Astrocyte of the hippocampus (primary cell): ENCODE measurements at regions not wholly inside any gene's neighbourhood (a gene's known extent, or its start where the extent isn't known, plus 50 kb on each side); places are given as distances from the start of the nearest gene placed in this dataset.
"Not testable (repeated sequence)": the region's sequence is repeated elsewhere in the genome, so short reads cannot be mapped to it uniquely, and the experiment has no call there.

Experiments used
- DNase-seq: peaks from one replicate; pipeline ENCODE4 v3.0.0; 2011; ENCODE audit warnings: low read depth, low spot score

DNA sequence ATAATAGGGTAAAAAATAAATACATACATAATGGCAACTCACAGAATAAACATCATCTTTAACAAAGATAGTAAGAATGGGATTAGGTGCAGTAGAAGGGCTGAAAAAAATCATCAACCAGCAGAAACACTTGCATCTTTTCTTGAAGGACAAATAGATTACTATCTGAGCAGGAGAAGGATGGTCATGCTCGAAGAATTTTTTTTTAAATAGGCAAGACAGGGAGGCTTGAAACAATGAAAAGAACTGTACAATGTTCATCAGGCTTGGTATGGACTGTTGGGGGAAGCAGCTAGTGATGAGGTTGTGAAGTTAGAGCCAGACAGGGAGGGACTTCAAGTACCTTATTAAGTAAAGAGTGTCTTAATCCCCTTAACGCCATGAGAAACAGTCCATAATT lies 167.4 kb upstream of the LDB2 start:
- DNase-seq = no peak

DNA sequence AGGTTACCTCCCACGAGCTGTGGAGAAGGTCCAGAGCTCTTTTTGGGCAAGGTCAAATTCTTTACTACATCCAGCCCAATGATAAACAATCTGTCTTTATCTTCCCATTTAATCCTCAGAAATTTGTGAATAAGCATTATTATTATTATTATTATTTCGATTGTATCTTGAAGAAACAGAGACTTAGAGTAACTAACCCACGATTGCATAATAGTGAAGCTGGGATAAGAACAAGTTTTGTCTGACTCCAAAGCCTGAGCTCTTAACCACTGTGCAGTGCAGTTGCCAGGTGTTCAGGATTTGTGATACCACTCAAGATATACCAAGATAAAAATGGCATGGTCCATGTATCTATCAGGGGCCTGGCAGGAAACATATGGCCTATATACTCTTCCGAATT lies 166.5 kb upstream of the LDB2 start:
- DNase-seq = no peak

DNA sequence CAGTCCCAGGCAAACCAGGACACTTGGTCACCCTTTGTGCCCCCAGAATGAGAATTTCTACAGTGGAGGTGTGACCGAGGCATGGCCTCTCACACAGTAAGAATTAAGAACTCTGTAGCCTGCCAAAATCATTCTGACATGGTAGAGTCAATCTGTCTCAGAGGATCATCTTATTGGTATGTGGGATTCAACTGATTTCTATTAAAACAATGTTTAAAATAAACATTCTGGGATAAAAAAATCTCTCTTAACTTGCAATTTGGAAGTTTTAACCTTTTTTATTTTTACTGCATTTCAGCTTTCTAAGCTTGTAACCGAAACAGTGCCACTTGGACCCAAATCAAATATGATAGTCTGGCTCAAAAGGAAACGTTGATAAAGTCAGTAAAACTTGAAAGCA lies 165.4 kb upstream of the LDB2 start:
- DNase-seq = peak; percentile 16

DNA sequence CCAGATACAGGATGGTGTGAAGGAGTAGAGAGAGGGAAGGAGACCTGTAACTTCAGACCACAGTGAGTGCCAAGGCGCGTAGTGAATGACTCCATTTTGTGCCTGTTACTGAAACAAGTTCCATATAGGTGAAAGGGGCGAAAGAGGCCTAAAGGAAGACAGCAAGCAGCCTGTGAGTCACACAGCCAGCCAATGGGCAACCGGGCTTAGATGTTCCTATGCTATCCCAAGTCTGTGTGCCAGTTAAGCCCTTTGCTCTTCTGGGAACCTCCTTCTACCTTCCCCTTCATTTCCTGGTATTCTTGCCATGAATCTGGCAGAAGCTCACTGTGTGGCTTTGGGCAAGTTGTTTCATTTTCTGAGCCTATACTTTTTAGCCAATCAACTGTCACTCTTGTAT lies 161.8 kb upstream of the LDB2 start:
- no peak for DNase-seq

DNA sequence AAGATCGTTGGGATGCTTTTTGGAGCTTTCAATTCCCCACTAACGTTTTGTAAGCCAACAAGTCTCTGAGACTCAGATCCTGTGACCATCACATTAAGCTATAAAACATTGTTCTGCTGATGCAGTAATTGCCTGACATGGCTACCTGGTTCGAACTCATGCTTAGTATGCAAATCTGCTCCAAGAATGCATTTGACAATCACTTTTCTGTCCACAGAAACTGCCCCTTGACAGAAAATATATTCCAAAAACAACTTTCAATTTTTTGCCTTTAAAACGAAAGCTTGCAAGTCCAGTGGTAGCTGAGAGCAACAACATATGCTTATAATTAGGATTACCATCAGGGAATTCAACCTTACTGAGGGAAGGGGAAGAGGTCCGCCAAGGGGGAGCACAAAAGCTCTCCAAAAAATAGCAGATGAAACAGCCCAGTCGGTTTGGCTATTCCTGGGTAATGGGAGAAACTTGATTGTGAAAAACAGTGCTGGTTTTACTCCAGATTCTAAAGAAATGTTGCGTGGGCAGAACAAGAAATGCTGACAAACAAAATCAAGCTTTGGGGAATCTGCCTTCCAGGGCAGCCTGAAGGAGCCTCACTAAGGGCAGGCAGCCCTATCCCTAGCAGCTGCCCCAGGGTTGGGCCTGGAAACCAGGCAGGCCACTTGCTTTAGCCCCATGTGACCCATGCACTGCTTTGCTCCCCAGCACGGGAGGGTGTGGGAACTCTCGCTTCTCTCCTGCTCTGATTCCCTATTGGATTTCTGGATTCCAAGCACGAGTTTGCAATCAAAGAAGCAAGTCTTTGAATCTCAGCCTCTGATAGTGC lies 160.7 kb upstream of the LDB2 start:
- DNase-seq = no peak

DNA sequence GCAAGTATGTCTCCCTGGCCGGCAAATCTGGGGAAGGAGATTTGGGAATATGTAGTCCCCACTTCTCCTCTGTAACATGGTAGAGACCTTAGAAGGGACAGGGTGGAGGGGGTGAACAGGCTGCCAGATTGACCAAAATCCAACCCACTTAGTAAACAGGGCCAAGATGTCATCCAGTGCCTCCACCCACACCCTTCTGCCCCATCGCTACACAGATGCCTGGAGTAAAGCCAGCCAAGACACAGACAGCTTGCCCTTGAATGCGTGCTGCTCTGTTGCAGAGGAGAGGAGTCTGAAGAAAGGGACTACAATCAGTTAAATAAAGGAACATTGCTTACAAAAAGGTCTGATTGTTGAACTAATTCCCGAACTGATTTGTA lies 160.1 kb upstream of the LDB2 start:
- no peak for DNase-seq

DNA sequence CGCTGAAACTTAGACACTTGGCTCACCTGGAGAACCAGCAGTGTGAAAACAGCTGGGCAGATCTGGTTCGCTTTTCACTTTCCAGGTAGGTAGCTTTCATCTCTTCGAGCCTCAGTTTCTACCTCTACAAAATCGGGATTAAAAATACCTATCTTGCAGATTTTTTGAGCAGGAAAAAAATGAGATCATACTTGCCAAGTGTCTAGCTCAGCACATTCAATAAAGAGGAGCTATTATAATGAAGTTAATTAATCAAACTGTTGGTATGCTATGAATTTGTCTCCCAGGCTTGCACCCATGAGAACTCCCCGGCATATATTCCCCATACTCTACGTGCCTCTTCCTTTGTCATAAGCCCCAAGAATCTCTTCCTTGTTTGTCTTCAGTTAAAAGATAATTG lies 158.6 kb upstream of the LDB2 start:
- DNase-seq = no peak

DNA sequence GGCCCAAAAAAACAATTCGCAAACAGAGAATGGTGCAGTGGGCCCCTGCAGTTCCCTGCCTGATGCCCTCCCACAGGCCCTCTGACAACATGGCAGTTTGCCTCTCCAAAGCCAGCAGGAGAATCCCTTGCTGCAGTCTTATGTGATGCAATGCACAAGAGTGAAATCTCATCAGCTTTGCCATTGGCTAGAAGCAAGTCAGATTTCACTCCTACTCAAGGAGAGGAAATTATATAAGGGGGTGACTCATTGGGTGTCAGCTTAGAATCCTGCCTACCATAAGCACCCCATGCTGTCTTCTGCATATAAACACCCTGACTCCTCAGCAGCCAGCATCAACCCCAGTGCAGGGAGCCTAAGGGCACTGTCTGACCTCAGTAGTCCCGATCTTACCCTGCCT lies 157.3 kb upstream of the LDB2 start:
- no peak for DNase-seq

DNA sequence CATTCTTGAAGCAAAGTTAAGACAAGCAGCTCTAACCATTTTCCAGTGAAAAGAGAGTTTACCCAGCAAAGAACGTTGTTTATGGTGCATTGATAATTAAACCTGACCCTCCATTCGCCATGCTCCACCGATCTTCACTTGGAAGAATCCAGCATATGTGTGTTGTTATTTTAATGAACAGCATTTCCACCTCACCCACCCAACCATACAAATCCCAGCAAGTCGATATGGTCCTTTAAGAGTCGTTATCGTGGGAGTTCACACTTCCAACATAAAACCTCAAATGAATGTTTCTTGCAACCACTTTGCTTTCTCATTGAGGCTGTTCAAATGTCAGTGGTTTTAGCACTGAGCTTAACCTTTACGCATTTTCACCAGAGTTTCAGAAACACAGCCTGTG lies 147.4 kb upstream of the LDB2 start:
- no peak for DNase-seq

DNA sequence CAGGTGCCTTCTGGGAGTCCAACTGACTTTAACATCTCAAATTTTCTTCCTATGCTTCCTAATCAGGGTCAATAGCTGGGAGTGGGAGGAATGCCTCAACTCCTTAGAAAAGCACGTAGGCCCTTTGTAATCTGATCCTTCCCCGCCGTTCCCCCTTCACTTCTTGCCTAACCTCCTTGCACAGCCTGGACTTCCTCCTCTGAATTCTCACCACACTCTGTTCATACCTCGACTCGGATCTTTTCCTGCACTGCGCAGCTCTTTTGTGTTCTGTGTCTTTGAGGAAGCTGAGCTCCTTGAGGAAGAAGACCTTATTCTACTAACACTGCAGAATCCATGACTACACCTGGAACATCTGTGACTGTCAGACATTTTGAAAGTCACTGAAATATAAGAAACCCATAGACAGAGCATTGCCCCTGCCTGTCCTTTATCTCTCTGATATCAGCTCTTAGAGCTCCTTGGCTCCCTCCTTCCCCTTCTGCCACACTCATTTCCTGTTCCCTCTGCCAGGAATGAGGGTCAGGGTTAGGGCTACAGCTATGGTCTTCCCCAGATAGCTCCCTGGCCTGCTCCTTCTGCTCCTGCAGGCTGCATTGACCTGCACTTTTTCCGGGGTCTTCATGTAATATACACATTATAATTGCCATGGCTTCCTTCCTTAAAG lies 140.2 kb upstream of the LDB2 start:
- DNase-seq = no peak

DNA sequence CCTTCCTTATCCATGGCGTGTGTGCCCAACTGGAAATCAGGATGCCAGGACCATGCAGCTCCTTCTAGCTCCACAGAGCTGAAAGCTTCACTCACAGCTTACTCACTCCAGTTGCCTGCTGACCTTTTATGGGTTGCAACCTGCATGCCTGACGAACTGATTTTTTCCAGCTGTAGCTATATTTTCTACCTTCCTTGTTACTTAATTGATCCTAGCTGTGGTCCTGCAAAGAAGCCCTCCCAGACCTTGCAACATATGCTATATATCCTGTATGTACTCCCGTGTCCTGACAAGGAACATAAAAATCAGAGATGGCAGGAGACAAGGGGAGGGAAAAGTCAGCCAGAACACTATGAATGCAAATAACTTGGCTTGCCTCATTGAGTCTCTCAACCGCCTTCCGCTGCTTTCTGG lies 135.3 kb upstream of the LDB2 start:
- DNase-seq = no peak

DNA sequence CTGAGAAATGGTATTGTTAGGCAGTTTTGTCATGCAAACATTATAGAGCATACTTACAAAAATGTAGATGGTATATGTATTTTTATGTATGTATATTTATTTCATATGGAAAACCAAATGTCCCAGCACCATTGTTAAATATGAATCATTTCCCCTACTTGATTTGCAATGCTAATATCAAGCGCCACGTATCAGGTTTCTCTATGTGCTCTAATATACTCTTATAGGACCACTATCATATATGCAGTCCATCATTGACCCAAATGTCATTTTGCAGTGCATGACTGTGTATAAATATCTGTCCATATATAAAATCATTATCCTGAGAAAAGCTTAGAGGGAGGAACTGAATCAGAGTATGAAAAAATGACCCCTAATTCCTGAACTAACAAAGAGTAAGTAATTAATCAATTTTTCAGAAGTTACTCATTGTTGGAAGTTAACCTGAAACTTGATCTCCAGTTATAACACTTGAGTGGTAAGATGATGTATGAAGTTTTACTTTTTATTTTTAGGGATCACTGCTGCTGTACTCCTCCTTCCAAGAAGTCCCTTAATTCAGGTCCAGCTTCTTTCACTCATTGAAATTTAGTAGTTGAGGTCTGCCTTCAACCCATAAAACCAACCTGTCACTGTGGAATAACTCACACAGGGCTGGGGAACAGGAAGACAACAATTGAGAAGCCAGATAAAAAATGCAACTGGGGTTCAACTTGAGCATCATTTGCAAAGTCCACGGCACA lies 134.8 kb upstream of the LDB2 start:
- no peak for DNase-seq

DNA sequence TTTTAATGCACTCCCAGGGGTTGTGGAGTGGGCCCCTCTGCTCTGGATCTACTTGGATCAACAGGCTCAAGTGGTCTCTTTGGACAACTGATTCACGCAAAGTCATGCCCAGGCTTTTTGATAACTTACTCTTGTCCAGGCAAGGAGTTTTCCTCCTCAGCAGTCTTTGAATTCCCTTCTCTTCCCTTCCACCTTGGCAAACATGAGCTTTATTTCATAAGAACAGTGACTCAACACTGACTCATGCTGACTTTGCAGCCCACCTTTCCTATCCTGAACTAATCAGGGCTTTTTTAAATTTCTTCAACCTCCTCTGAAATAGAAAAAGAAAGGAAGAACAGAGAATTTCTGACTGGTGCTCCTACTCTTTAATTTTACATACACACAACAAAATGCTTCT lies 132.1 kb upstream of the LDB2 start:
- peak; percentile 85 for DNase-seq

DNA sequence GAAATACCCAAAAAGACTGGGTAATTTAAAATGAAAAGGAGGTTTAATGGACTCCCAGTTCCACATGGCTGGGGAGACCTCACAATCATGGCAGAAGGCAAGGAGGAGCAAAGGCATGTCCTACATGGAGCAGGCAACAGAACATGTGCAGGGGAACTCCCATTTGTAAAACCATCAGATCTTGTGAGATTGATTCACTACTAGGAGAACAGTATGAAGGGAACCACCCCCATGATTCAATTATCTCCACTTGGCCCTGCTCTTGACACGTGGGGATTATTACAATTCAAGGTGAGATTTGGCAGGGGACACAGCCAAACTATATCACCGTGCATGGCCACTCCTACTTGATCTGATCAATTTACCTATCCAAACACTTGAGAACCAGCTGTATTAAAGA lies 131.5 kb upstream of the LDB2 start:
- no peak for DNase-seq

DNA sequence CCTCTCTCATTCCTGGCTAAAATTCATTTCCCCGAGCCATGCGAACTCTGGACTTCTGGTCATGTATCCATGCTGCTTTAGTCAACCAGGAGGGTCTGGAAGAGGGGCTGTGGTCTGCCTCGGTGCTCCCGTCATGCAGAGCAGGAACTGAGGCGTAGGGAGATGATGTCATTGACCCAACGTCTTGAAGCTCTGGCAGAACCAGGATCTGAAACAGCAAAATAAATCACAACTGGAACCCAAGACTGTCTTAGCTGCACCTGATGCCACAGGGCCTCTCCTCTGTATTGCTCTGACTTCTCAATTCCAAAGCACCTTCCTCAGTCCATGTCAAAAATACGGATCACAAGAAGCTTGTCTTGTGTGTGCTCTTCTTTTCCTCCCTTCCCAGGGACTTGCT lies 131.0 kb upstream of the LDB2 start:
- DNase-seq = no peak

DNA sequence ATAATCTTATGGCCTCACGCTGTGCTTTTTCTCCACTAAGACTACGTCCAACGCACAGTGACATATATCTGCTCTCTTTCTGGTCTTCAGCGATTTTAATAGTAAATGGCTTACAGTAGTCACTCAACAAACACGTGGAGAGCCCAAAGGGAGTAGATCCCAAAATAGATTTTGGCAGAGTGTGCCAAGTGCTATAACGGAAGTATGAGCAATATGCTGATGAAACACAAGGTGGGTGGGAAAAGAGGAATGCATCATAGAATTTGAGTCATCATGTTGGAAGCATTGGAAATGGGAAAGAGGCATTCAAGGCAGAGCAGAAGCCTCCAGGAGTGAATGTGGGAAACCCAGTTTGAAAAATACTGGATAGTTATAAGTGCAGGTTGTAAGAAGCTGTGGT lies 129.1 kb upstream of the LDB2 start:
- DNase-seq = peak; percentile 80

DNA sequence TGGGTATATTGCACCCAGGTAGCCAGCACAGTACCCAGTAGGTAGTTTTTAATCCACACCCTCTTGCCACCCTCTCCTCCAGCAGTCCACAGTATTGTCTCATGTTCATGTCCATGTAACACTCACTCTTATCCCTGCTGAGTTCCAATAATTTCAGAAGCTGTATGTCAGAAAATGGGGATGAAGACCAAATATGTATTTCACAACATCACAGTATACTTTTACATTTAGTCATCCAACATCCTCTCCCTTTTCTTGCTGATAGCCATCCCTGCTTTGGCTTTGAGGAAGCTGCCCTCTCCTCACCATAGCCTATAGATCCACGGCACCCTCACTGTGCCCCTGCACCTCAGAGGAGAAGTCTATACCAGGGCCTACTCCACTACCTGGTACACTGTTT lies 126.0 kb upstream of the LDB2 start:
- no peak for DNase-seq

DNA sequence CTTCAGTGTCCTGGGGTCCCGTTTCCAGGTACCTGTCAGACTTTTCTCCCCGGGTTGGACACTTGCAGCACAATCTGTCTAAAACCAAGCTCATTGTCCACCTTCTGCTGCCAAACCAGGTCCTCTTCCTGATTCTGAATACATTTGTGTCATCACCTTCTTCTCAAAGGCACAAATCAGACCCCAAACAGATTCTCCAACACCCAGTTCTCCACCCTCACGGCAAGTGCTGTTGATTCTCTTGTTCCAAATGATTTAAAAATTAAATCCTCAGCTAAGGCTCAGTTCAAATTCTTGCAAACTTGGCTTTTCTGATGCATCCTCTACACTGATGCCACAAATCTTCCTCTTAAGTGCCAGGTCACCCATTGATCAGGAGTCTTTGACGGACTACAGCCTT lies 122.5 kb upstream of the LDB2 start:
- DNase-seq = no peak

DNA sequence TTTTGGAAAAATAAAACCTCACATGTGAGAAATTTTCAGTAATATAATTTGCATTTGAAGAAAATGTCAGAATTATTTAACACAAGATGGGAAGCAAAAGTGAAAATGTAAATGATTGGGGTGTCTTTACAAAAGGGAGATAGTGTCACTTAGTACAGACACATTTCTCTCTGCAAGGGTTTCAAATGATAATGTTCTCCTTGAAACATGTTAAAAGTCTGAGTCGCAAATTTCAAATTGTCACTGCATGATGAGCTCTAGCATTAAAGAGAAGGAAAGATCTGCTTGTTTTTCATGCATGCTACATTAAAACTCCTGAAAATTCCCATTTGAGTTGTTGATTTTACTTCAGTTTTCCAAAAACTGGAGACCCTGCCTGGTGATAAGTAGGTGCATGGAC lies 122.0 kb upstream of the LDB2 start:
- DNase-seq = no peak

DNA sequence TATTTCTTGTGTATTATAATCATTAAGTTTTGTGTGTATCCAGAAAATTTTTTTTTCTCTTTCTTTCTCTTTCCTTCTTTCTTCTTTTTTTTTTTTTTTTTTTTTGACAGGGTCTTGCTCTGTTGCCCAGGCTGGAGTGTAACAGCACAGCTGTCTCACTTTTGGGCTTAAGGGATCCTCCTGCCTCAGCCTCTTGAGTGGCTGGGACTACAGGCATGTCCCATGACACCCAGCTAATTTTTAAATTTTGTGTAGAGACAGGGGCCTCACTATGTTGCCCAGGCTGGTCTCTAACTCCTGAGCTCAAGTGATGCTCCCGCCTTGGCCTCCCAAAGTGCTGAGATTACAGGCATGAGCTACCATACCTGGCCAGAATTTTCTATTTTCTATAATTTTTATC lies 120.2 kb upstream of the LDB2 start:
- not testable (repeated sequence) for DNase-seq

DNA sequence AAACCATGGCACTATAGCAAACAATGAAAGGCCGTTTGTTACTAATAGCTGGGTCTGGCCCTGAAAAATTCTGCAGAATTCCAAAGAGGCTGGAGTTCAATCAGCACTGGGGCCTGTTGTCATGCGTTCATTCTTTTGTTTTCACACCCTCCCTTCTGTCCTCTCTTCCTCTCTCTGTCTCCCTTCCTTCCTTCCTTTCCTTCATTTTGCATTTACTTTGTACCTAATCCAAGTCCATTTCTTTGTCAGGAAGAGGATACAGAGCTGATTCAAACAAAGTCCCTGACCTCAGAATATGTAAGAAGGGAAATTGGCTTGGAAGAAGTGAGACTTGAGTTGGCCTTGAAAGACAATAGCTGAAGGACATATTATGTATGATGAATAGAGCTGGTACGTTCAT lies 119.6 kb upstream of the LDB2 start:
- DNase-seq = no peak

DNA sequence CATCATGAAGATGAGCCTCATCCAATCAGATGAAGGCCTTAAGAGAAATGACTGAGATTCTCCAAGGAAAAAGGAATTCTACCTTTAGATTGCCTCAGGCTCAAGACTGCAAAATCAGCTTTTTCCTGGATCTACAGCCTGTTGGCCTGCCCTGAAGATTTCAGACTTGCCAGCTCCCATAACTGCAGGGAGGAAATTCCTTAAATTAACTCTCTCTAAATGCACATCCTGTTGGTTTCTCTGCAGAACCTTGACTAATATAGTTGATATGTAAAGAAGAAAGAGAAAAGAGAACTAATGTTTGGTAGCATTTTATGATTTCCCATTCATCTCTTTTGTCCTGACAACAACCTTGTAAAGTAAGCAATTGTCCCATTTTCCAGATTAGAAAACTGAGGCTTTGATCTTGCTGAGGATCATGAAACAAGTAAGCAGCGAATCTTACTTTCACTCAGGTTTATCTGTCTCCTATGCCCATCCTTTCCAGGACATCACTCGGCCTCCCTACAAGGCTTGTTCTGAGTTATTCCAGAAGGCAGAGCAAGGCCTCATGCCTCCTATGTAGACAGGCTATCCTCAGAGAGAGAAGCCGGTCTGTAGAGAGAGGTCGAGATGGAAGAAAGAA lies 115.0 kb upstream of the LDB2 start:
- no peak for DNase-seq
